ENCODE measurements at regions not wholly inside any gene's neighbourhood (a gene's known extent, or its start where the extent isn't known, plus 50 kb on each side); places are given as distances from the start of the nearest gene placed in this dataset.

- no peak for DNase-seq (ENCODE audit: extremely low spot score)
- ChIA-PET CTCF (no interaction called here), POLR2A (no interaction called here)
- TF ChIP-seq FOXM1 (IDR thresholded peaks at IDR 0.05; ENCODE audit: borderline replicate concordance) (no peak), L3MBTL2 (conservative IDR thresholded peaks at IDR 0.05) (no peak), PKNOX1 (IDR thresholded peaks at IDR 0.05) (no peak)
These were observed 120.2 kb upstream of the LOC128125822 start for GRCh38 chr6:63452125-63452524.

DNA sequence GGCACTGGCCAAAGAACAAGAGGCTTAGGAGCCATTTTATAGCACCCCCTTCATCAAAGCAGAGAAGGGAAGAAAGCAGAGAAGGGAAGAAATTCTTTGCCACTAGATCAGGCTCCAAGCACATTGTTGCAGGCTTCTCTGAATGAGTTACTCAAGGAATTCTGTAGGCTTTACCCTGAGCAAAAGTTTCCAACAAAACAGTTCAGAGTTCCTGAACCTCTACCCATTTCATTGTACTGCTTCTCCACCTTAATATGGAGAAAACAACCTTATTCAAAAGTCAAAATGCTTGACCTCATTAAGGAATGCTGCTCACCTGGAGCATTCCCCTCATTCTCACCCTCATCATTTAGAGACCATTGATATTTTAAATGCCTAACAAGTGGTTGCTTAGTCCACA, 115.5 kb upstream of the LOC128125822 start:
- DNase-seq (ENCODE audit: extremely low spot score), result no peak
- ChIA-PET POLR2A (no interaction called here), CTCF (no interaction called here)
- TF ChIP-seq SP1 (IDR thresholded peaks at IDR 0.05) (no peak), LEF1 (IDR thresholded peaks at IDR 0.05; ENCODE audit: borderline replicate concordance) (no peak), FOXA1 (IDR thresholded peaks at IDR 0.05) (no peak), NFRKB (IDR thresholded peaks at IDR 0.05) (no peak), CTBP1 (IDR thresholded peaks at IDR 0.05; ENCODE audit: borderline replicate concordance) (no peak), HDGF (IDR thresholded peaks at IDR 0.05; ENCODE audit: borderline replicate concordance) (no peak), FOXM1 (IDR thresholded peaks at IDR 0.05; ENCODE audit: borderline replicate concordance) (no peak), SUZ12 (IDR thresholded peaks at IDR 0.05) (no peak), L3MBTL2 (conservative IDR thresholded peaks at IDR 0.05) (no peak), BHLHE40 (IDR thresholded peaks at IDR 0.05; ENCODE audit: borderline replicate concordance) (no peak), ZNF384 (IDR thresholded peaks at IDR 0.05) (no peak), ELF4 (IDR thresholded peaks at IDR 0.05) (no peak), FOXK2 (IDR thresholded peaks at IDR 0.05) (no peak), ARNT (IDR thresholded peaks at IDR 0.05) (no peak), TARDBP (IDR thresholded peaks at IDR 0.05) (no peak), PKNOX1 (IDR thresholded peaks at IDR 0.05) (no peak)

DNA sequence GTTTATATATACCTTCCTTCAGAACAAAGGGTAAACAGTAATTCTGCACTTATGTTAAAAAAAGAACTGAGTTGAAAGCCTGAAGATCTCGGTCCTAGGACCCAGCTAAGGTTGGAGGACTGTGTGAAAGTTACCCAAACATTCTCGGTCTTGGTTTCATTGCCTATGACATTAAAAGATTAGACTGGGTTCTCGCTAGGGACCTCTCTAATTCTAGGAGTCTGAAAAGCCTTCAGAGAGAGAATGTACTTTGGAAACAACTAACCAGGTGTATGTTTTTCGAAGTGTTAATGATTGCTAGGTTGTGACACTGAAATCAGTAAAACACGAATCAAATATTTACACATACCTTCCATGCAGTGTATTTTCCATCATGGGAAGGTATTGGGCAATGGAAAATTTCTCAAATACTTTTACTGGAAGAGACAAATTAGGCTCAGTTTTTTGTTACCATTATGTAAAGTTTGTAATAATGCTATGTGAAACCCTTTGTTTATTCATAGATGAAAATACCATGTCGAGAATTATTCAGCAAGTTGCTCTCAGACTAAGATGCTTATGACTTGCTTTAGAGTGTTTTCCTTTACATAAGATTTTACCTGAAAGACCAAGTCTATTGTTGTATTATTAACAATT, 113.7 kb upstream of the LOC128125822 start:
- ChIA-PET POLR2A (no interaction called here), CTCF (no interaction called here)
- no peak for DNase-seq (ENCODE audit: extremely low spot score)
- TF ChIP-seq PKNOX1 (IDR thresholded peaks at IDR 0.05) (no peak), SUZ12 (IDR thresholded peaks at IDR 0.05) (no peak), ZNF384 (IDR thresholded peaks at IDR 0.05) (no peak), TARDBP (IDR thresholded peaks at IDR 0.05) (no peak), CTBP1 (IDR thresholded peaks at IDR 0.05; ENCODE audit: borderline replicate concordance) (no peak), BHLHE40 (IDR thresholded peaks at IDR 0.05; ENCODE audit: borderline replicate concordance) (no peak), FOXA1 (IDR thresholded peaks at IDR 0.05) (no peak), LEF1 (IDR thresholded peaks at IDR 0.05; ENCODE audit: borderline replicate concordance) (no peak), ELF4 (IDR thresholded peaks at IDR 0.05) (no peak)

- TF ChIP-seq ZNF384 (IDR thresholded peaks at IDR 0.05) (no peak), ARNT (IDR thresholded peaks at IDR 0.05) (no peak), L3MBTL2 (conservative IDR thresholded peaks at IDR 0.05) (no peak), TARDBP (IDR thresholded peaks at IDR 0.05) (no peak), FOXK2 (IDR thresholded peaks at IDR 0.05) (no peak), ELF4 (IDR thresholded peaks at IDR 0.05) (no peak), NFRKB (IDR thresholded peaks at IDR 0.05) (no peak), LEF1 (IDR thresholded peaks at IDR 0.05; ENCODE audit: borderline replicate concordance) (no peak), SUZ12 (IDR thresholded peaks at IDR 0.05) (no peak), PKNOX1 (IDR thresholded peaks at IDR 0.05) (no peak), SP1 (IDR thresholded peaks at IDR 0.05) (no peak)
- no peak for DNase-seq (ENCODE audit: extremely low spot score)
- ChIA-PET POLR2A (no interaction called here), CTCF (no interaction called here)
These were observed 112.5 kb upstream of the LOC128125822 start for GRCh38 chr6:63459814-63460213.

DNA sequence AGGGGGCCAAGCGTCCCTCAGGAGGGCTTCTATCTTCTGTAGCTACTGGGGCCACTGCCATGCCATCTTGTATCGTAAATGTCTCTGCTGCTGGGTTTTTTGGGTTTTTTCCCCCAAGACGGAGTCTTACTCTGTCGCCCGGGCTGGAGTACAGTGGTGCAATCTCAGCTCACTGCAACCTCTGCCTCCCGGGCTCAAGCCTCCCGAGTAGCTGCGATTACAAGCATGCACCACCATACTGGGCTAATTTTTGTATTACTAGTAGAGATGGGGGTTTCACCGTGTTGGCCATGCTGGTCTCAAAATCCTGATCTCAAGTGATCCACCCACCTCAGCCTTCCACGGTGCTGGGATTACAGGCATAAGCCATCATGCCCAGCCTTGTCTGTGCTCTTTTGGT, 111.3 kb upstream of the LOC128125822 start:
- DNase-seq (ENCODE audit: extremely low spot score), result no peak

More for the DNA sequence above, 111.3 kb upstream of the LOC128125822 start:
- ChIA-PET CTCF (no interaction called here), POLR2A (no interaction called here)
- TF ChIP-seq CTBP1 (IDR thresholded peaks at IDR 0.05; ENCODE audit: borderline replicate concordance), result no peak
- no peak for TF ChIP-seq PKNOX1 (IDR thresholded peaks at IDR 0.05)
- no peak for TF ChIP-seq L3MBTL2 (conservative IDR thresholded peaks at IDR 0.05)
- no peak for TF ChIP-seq ARNT (IDR thresholded peaks at IDR 0.05)
- no peak for TF ChIP-seq NFRKB (IDR thresholded peaks at IDR 0.05)
- TF ChIP-seq FOXA1 (IDR thresholded peaks at IDR 0.05), result no peak
- no peak for TF ChIP-seq ELF4 (IDR thresholded peaks at IDR 0.05)
- no peak for TF ChIP-seq FOXK2 (IDR thresholded peaks at IDR 0.05)
- TF ChIP-seq FOXM1 (IDR thresholded peaks at IDR 0.05; ENCODE audit: borderline replicate concordance), result no peak
- no peak for TF ChIP-seq TARDBP (IDR thresholded peaks at IDR 0.05)
- TF ChIP-seq SUZ12 (IDR thresholded peaks at IDR 0.05), result no peak
- no peak for TF ChIP-seq SP1 (IDR thresholded peaks at IDR 0.05)
- no peak for TF ChIP-seq BHLHE40 (IDR thresholded peaks at IDR 0.05; ENCODE audit: borderline replicate concordance)
- no peak for TF ChIP-seq LEF1 (IDR thresholded peaks at IDR 0.05; ENCODE audit: borderline replicate concordance)
- TF ChIP-seq ZNF384 (IDR thresholded peaks at IDR 0.05), result no peak
- TF ChIP-seq HDGF (IDR thresholded peaks at IDR 0.05; ENCODE audit: borderline replicate concordance), result no peak

Data from HEK293T (cell line).